ENCODE measurements at regions not wholly inside any gene's neighbourhood (a gene's known extent, or its start where the extent isn't known, plus 50 kb on each side); places are given as distances from the start of the nearest gene placed in this dataset.

- no peaks in the 10 kb centered on the region for H3K36me3 Mint-ChIP-seq
- H3K27ac Mint-ChIP-seq: no peak overlapping the region
- H3K4me1 Mint-ChIP-seq: peaks cover 15% of the 10 kb centered on the region
- H3K27me3 Mint-ChIP-seq (ENCODE audit: low read depth): peaks cover 2% of the 10 kb centered on the region
- no peak for DNase-seq (ENCODE audit: low spot score in 2 of 2, unreplicated experiment in 2 of 2)
- no peak overlapping the region for H3K4me3 Mint-ChIP-seq
- TF ChIP-seq CTCF (IDR thresholded peaks at IDR 0.05; ENCODE audit: unreplicated experiment): no peak
- no peaks in the 10 kb centered on the region for H3K9me3 Mint-ChIP-seq
These were observed 286.0 kb upstream of the RASGEF1B start for GRCh38 chr4:81757691-81758090.

- TF ChIP-seq CTCF (IDR thresholded peaks at IDR 0.05; ENCODE audit: unreplicated experiment): no peak
- Mint-ChIP-seq H3K36me3 (no peaks in the 10 kb centered on the region), H3K27ac (no peak overlapping the region), H3K27me3 (ENCODE audit: low read depth) (peaks cover 3% of the 10 kb centered on the region), H3K9me3 (no peaks in the 10 kb centered on the region), H3K4me3 (no peak overlapping the region), H3K4me1 (peaks cover 15% of the 10 kb centered on the region)
- DNase-seq (ENCODE audit: low spot score in 2 of 2, unreplicated experiment in 2 of 2): no peak
These were observed 285.3 kb upstream of the RASGEF1B start for GRCh38 chr4:81756973-81757372.

GRCh38 chr4:81756042-81756441 lies 284.3 kb upstream of the RASGEF1B start:
- Mint-ChIP-seq H3K36me3 (no peaks in the 10 kb centered on the region), H3K4me3 (no peak overlapping the region), H3K9me3 (no peaks in the 10 kb centered on the region), H3K4me1 (peaks cover 15% of the 10 kb centered on the region), H3K27me3 (ENCODE audit: low read depth) (peaks cover 3% of the 10 kb centered on the region), H3K27ac (no peak overlapping the region)
- DNase-seq (ENCODE audit: low spot score in 2 of 2, unreplicated experiment in 2 of 2): no peak
- TF ChIP-seq CTCF (IDR thresholded peaks at IDR 0.05; ENCODE audit: unreplicated experiment): no peak

- peaks cover 15% of the 10 kb centered on the region for H3K4me1 Mint-ChIP-seq
- no peaks in the 10 kb centered on the region for H3K36me3 Mint-ChIP-seq
- no peak for TF ChIP-seq CTCF (IDR thresholded peaks at IDR 0.05; ENCODE audit: unreplicated experiment)
- no peaks in the 10 kb centered on the region for H3K9me3 Mint-ChIP-seq
- no peak overlapping the region for H3K27ac Mint-ChIP-seq
- H3K4me3 Mint-ChIP-seq: no peak overlapping the region
- no peak for DNase-seq (ENCODE audit: low spot score in 2 of 2, unreplicated experiment in 2 of 2)
- H3K27me3 Mint-ChIP-seq (ENCODE audit: low read depth): peaks cover 3% of the 10 kb centered on the region
These were observed 282.5 kb upstream of the RASGEF1B start for GRCh38 chr4:81754169-81754568.

GRCh38 chr4:81751531-81752289 lies 280.0 kb upstream of the RASGEF1B start:
- Mint-ChIP-seq H3K9me3 (no peaks in the 10 kb centered on the region), H3K27me3 (ENCODE audit: low read depth) (peaks cover 4% of the 10 kb centered on the region)

More at GRCh38 chr4:81751531-81752289, 280.0 kb upstream of the RASGEF1B start:
- Mint-ChIP-seq H3K36me3 (no peaks in the 10 kb centered on the region), H3K27ac (no peak overlapping the region), H3K4me3 (no peak overlapping the region), H3K4me1 (peaks cover 9% of the 10 kb centered on the region)
- DNase-seq (ENCODE audit: low spot score in 2 of 2, unreplicated experiment in 2 of 2): no peak
- TF ChIP-seq CTCF (IDR thresholded peaks at IDR 0.05; ENCODE audit: unreplicated experiment): no peak
